Pancreas (tissue), 10 donors: ENCODE measurements at regions not wholly inside any gene's neighbourhood (a gene's known extent, or its start where the extent isn't known, plus 50 kb on each side); places are given as distances from the start of the nearest gene placed in this dataset.

Experiments
- ATAC-seq, 4 donors: fragments of 200-7000 bp; cut with Tn5 transposase; one replicate each; pipeline versions ENCODE4 v1.8.0 to v1.9.1; 2020; ENCODE audit warnings: mild to moderate bottlenecking in 4 of 4, moderate library complexity in 4 of 4
- DNase-seq, 6 donors: peaks; one replicate each; pipeline ENCODE4 v3.0.0-alpha.2; 2020
- FAIRE-seq: peaks from 2 replicates; lab custom pipeline; 2012; peaks lifted over from hg19 to GRCh38; lab: Jason Lieb, UNC
- H3K27ac ChIP-seq, 4 donors: fragments of 200-600 bp; sonication (generic); 1 replicate in 3 of 4; 2 replicates in 1 of 4; pipeline versions ENCODE4 v1.5.0 to v1.8.0; 2020
- H3K27me3 ChIP-seq, 4 donors: fragments of 200-600 bp; one replicate each; pipeline ENCODE4 v1.8.0; 2021
- H3K36me3 ChIP-seq, 3 donors: fragments of 200-600 bp; sonication (generic) in 1 of 3; one replicate each; pipeline versions ENCODE4 v1.5.0 to v1.8.0; 2020 to 2021
- H3K4me1 ChIP-seq, 3 donors: fragments of 200-600 bp; one replicate each; pipeline ENCODE4 v1.8.0; 2021
- H3K4me3 ChIP-seq, 4 donors: fragments of 200-600 bp; sonication (generic) in 2 of 4; one replicate each; pipeline versions ENCODE4 v1.5.0 to v1.8.0; 2020 to 2021
- H3K9me3 ChIP-seq, 4 donors: fragments of 200-600 bp; one replicate each; pipeline ENCODE4 v1.8.0; 2021
- CTCF ChIP-seq, 4 donors: fragments of 200-600 bp; sonication (generic) in 3 of 4; IDR thresholded peaks; one replicate each; pipeline versions ENCODE4 v1.5.0 to v1.8.0; 2021; ENCODE audit warnings: antibody characterized with exemption in 4 of 4
- WGBS, 2 donors: extraction: QIAGEN DNeasy Blood & Tissue Kit; methylation state at CpG; one replicate each; pipeline ENCODE4 v1.1.7; 2013; 5-methylcytosine and 5-hydroxymethylcytosine counted together
- intact Hi-C, 3 donors: fragments of 100-400 bp; cut with DNase I; formaldehyde crosslinking; loops; one replicate each; pipeline versions ENCODE4 v1.11.1 to v1.14.2; 2022
- donor health status: healthy with polysubstance abuse.
- donor health status: DM: no; HTN: no; CAD: no; lungs with moderate emphysema.
- donor health status: DM: no; HTN: no; CAD: no.
- donor health status: control.
- donor health status: control.
- donor health status: Bipolar disorder and iron deficiency.
- donor health status: DM: yes; HTN: yes; CAD: no.
- donor health status: DM: no; HTN: no; CAD: no.
- donor health status: DM: no; HTN: no; CAD: no.
- donor health status: DM: yes; HTN: yes; CAD: no.

GRCh38 chr1:36667256-36667655 is 184.5 kb upstream of the CSF3R start:
- H3K27ac ChIP-seq: no peak overlapping the region
- no peaks in the 10 kb centered on the region for H3K4me1 ChIP-seq
- H3K36me3 ChIP-seq: no peaks in the 10 kb centered on the region
- no peak for TF ChIP-seq CTCF (IDR thresholded peaks at IDR 0.05)
- intact Hi-C loops: no loop called here
- no peak overlapping the region for H3K4me3 ChIP-seq
- FAIRE-seq (no peak), DNase-seq (no peak), ATAC-seq (no peak)
- H3K9me3 ChIP-seq: no peaks in the 10 kb centered on the region
- peaks cover 0 to 3% (median 0%) of the 10 kb centered on the region in 4 donors for H3K27me3 ChIP-seq
- WGBS, 2 donors: 57 to 66% methylated on average over 3 of the region's 3 CpGs

- Histone ChIP-seq H3K4me1 (no peaks in the 10 kb centered on the region), H3K4me3 (no peak overlapping the region), H3K27ac (no peak overlapping the region), H3K36me3 (no peaks in the 10 kb centered on the region), H3K27me3 (no peaks in the 10 kb centered on the region), H3K9me3 (no peaks in the 10 kb centered on the region)
- DNase-seq: no peak
- intact Hi-C loops: no loop called here
- 71 to 78% methylated on average over 9 of the region's 9 CpGs for WGBS, 2 donors
- TF ChIP-seq CTCF (IDR thresholded peaks at IDR 0.05): no peak
- ATAC-seq: no peak
- FAIRE-seq: no peak
These were observed 182.9 kb upstream of the CSF3R start for GRCh38 chr1:36665478-36666080.

GRCh38 chr1:36664571-36665287 is 182.0 kb upstream of the CSF3R start:
- 48 to 53% methylated on average over 11 of the region's 11 CpGs for WGBS, 2 donors
- H3K4me3 ChIP-seq: no peak overlapping the region
- no peaks in the 10 kb centered on the region for H3K36me3 ChIP-seq
- FAIRE-seq (no peak), DNase-seq (no peak), ATAC-seq (peak in 3 of 4 donors; percentile 38 to 65 (median 61))
- no peaks in the 10 kb centered on the region for H3K9me3 ChIP-seq
- TF ChIP-seq CTCF (IDR thresholded peaks at IDR 0.05): no peak
- H3K4me1 ChIP-seq: no peaks in the 10 kb centered on the region
- intact Hi-C loops: no loop called here
- H3K27ac ChIP-seq: no peak overlapping the region
- no peaks in the 10 kb centered on the region for H3K27me3 ChIP-seq

GRCh38 chr1:36663772-36664430 is 181.2 kb upstream of the CSF3R start:
- H3K36me3 ChIP-seq: no peaks in the 10 kb centered on the region
- intact Hi-C loops: no loop called here
- no peak overlapping the region for H3K4me3 ChIP-seq
- FAIRE-seq: no peak
- no peak for TF ChIP-seq CTCF (IDR thresholded peaks at IDR 0.05)
- H3K9me3 ChIP-seq: no peaks in the 10 kb centered on the region
- no peaks in the 10 kb centered on the region for H3K4me1 ChIP-seq
- peak in 1 of 4 donors; percentile 31 for ATAC-seq
- 82 to 85% methylated on average over 6 of the region's 6 CpGs for whole genome bisulfite sequencing, 2 donors
- no peaks in the 10 kb centered on the region for H3K27me3 ChIP-seq
- no peak for DNase-seq
- H3K27ac ChIP-seq: no peak overlapping the region
